ENCODE measurements at regions not wholly inside any gene's neighbourhood (a gene's known extent, or its start where the extent isn't known, plus 50 kb on each side); places are given as distances from the start of the nearest gene placed in this dataset.

DNA sequence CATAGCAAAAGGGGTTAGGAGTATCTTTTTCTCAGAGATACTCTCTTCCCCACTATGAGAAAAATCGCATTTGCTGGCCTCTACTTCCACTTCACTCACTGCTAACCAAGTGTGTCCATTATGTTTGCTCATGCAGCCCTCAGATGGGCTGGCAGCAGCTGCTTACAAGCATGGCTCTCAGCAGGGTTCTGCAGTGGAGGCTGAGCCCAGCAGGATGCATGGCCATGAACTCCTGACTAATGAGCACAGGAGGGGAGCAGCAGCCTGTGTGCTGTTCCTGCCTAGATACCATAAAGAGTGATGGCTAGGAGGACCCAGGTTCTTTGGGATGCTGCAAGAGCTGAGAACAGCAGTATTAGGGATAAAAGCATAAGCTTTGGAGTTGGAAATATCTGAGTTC lies 316.9 kb upstream of the THSD7B start:
- Histone ChIP-seq H3K27ac (no peak overlapping the region), H3K36me3 (no peaks in the 10 kb centered on the region), H3K9me3 (no peaks in the 10 kb centered on the region), H3K27me3 (no peaks in the 10 kb centered on the region), H3K4me3 (no peak overlapping the region), H3K4me1 (no peaks in the 10 kb centered on the region)
- TF ChIP-seq POLR2AphosphoS5 (IDR thresholded peaks at IDR 0.05), result no peak
- no peak for TF ChIP-seq EP300 (IDR thresholded peaks at IDR 0.05)
- no peak for TF ChIP-seq POLR2A (IDR thresholded peaks at IDR 0.05)
- no peak for TF ChIP-seq CTCF (IDR thresholded peaks at IDR 0.05)
- ATAC-seq, result no peak
- 80 to 91% methylated on average over 1 of the region's 1 CpG for WGBS, 2 donors (ENCODE audit: low coverage in 1 of 2)

DNA sequence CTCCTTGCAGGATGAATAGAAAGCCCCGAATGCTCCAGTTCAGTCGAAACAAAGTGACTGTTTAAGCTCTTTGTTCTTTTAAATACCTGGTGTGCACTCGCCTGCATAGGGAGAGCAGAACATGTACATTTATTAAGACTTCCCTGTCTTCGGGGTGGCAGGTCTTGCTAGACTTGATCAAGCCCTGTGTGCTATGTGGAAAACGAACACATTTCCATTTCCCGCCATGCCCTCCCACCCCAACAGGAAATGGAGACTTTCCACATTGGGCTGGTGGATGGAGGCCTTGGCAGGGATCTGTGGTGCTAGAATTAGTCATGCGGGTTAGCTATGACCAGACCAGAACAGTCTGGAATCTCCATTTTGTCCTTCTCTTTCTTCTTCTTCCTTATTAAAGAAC lies 321.0 kb upstream of the THSD7B start:
- ATAC-seq, result no peak
- TF ChIP-seq EP300 (IDR thresholded peaks at IDR 0.05), result no peak
- TF ChIP-seq CTCF (IDR thresholded peaks at IDR 0.05), result no peak
- TF ChIP-seq POLR2A (IDR thresholded peaks at IDR 0.05), result no peak
- no peak for TF ChIP-seq POLR2AphosphoS5 (IDR thresholded peaks at IDR 0.05)
- H3K4me3 ChIP-seq, result no peak overlapping the region
- H3K36me3 ChIP-seq, result no peaks in the 10 kb centered on the region
- no peak overlapping the region for H3K27ac ChIP-seq
- WGBS, 2 donors (ENCODE audit: low coverage in 1 of 2), result 80 to 90% methylated on average over 7 of the region's 7 CpGs
- peaks cover 1% of the 10 kb centered on the region for H3K27me3 ChIP-seq
- no peaks in the 10 kb centered on the region for H3K9me3 ChIP-seq
- no peaks in the 10 kb centered on the region for H3K4me1 ChIP-seq

DNA sequence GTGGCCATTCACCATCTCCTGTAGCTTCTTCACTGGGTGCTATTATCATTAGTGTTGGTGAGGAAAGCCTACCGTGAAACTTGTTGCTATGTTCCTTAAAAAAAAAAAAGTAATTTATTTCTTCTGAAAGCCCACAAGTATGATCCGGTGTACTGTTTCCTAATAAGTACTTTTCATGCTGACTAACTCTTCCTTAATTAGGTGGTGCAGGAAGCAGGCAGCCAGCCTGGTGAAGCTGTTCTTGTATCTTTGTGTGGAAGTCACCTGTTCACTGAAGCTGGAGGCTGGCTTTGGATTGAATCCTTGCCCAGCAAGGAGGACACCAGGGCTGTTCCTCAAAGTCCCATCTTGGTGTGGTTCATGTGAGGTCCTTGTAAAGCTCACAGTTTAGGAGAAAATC lies 321.7 kb upstream of the THSD7B start:
- no peaks in the 10 kb centered on the region for H3K9me3 ChIP-seq
- no peak overlapping the region for H3K4me3 ChIP-seq
- H3K36me3 ChIP-seq, result no peaks in the 10 kb centered on the region
- TF ChIP-seq POLR2AphosphoS5 (IDR thresholded peaks at IDR 0.05), result no peak
- no peak for TF ChIP-seq CTCF (IDR thresholded peaks at IDR 0.05)
- no peak for TF ChIP-seq EP300 (IDR thresholded peaks at IDR 0.05)
- TF ChIP-seq POLR2A (IDR thresholded peaks at IDR 0.05), result no peak
- H3K27me3 ChIP-seq, result peaks cover 5% of the 10 kb centered on the region
- H3K4me1 ChIP-seq, result no peaks in the 10 kb centered on the region
- H3K27ac ChIP-seq, result no peak overlapping the region
- WGBS, 2 donors (ENCODE audit: low coverage in 1 of 2), result 69 to 77% methylated on average over 2 of the region's 2 CpGs
- ATAC-seq, result no peak

DNA sequence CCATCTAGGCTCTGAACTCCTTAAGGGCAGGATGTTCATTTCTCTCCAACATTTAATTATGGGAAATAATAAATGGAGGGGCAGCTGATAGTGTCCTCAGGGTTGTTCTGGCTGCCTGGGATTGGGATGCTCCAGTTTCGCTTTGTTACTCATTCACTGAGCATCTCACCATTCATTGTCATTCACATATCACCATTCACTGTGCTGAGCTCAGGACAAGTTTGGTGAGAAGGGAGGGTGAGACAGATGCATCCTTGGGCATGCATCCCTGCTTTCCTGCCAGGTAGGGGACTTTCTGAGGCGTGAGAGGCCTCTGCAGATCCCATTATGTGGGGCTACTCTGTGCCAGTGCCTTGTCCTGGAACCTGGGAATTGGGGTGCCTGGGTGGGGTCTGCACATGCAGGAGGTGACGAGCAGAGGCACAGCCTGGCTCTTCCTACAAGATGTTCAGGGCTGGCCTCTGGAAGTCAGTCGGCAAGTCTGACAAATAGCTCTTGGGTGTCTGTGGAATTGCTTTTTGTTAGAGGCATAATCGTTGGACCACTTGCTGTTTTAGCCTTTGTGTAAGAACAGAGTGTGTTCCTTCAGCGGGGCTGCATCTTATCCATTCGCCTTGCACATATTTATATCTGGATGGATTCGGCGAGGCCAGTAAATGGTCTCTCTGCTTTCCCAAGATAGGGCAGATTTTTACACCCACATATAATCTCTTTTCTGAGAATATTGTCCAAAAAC lies 323.2 kb upstream of the THSD7B start:
- no peak for TF ChIP-seq CTCF (IDR thresholded peaks at IDR 0.05)
- TF ChIP-seq EP300 (IDR thresholded peaks at IDR 0.05), result no peak
- TF ChIP-seq POLR2AphosphoS5 (IDR thresholded peaks at IDR 0.05), result no peak
- TF ChIP-seq POLR2A (IDR thresholded peaks at IDR 0.05), result no peak
- H3K9me3 ChIP-seq, result no peaks in the 10 kb centered on the region
- H3K27me3 ChIP-seq, result peaks cover 12% of the 10 kb centered on the region
- no peak for ATAC-seq
- H3K4me3 ChIP-seq, result no peak overlapping the region
- no peaks in the 10 kb centered on the region for H3K36me3 ChIP-seq
- no peak overlapping the region for H3K27ac ChIP-seq
- no peaks in the 10 kb centered on the region for H3K4me1 ChIP-seq
- WGBS, 2 donors (ENCODE audit: low coverage in 1 of 2), result 74 to 88% methylated on average over 1 to 8 of the region's 9 CpGs

- TF ChIP-seq CTCF (IDR thresholded peaks at IDR 0.05) (no peak), EP300 (IDR thresholded peaks at IDR 0.05) (no peak), POLR2AphosphoS5 (IDR thresholded peaks at IDR 0.05) (no peak), POLR2A (IDR thresholded peaks at IDR 0.05) (no peak)
- no peaks in the 10 kb centered on the region for H3K36me3 ChIP-seq
- H3K4me3 ChIP-seq, result no peak overlapping the region
- H3K27ac ChIP-seq, result no peak overlapping the region
- H3K9me3 ChIP-seq, result no peaks in the 10 kb centered on the region
- H3K4me1 ChIP-seq, result no peaks in the 10 kb centered on the region
- peaks cover 13% of the 10 kb centered on the region for H3K27me3 ChIP-seq
- WGBS, 2 donors (ENCODE audit: low coverage in 1 of 2), result 53 to 60% methylated on average over 3 to 4 of the region's 5 CpGs
- ATAC-seq, result no peak
Observed at GRCh38 chr2:136439064-136439676, 321.2 kb upstream of the CXCR4 start.

Data from gastroesophageal sphincter (tissue), 4 donors.